ENCODE measurements at regions not wholly inside any gene's neighbourhood (a gene's known extent, or its start where the extent isn't known, plus 50 kb on each side); places are given as distances from the start of the nearest gene placed in this dataset.
"Not testable (repeated sequence)": the region's sequence is repeated elsewhere in the genome, so short reads cannot be mapped to it uniquely, and the experiment has no call there.

GRCh38 chr15:62407962-62408361 lies 242.9 kb upstream of the C2CD4B start:
- DNase-seq: no peak

- no peak for DNase-seq
These were observed 244.4 kb upstream of the C2CD4B start for GRCh38 chr15:62409466-62409865.

- DNase-seq: no peak
These were observed 247.6 kb upstream of the C2CD4B start for GRCh38 chr15:62412686-62413085.

GRCh38 chr15:62413153-62413552 lies 248.1 kb upstream of the C2CD4B start:
- peak; percentile 39 for DNase-seq

GRCh38 chr15:62413786-62414185 lies 248.7 kb upstream of the C2CD4B start:
- no peak for DNase-seq

- DNase-seq: no peak
These were observed 250.4 kb upstream of the C2CD4B start for GRCh38 chr15:62415498-62415897.

- DNase-seq: no peak
These were observed 251.4 kb upstream of the C2CD4B start for GRCh38 chr15:62416526-62416925.

GRCh38 chr15:62417439-62417838 lies 252.4 kb upstream of the C2CD4B start:
- no peak for DNase-seq

GRCh38 chr15:62418496-62418895 lies 253.4 kb upstream of the C2CD4B start:
- DNase-seq: not testable (repeated sequence)

- no peak for DNase-seq
These were observed 254.1 kb upstream of the C2CD4B start for GRCh38 chr15:62419192-62419591.

- DNase-seq: peak; percentile 31
These were observed 255.3 kb upstream of the C2CD4B start for GRCh38 chr15:62420371-62420770.

- no peak for DNase-seq
These were observed 256.2 kb upstream of the C2CD4B start for GRCh38 chr15:62421289-62421688.

- DNase-seq: no peak
These were observed 261.4 kb upstream of the C2CD4B start for GRCh38 chr15:62426387-62426956.

- no peak for DNase-seq
These were observed 263.2 kb upstream of the C2CD4B start for GRCh38 chr15:62428259-62428658.

- DNase-seq: no peak
These were observed 263.9 kb upstream of the C2CD4B start for GRCh38 chr15:62428851-62429598.

- DNase-seq: no peak
These were observed 265.0 kb upstream of the C2CD4B start for GRCh38 chr15:62430056-62430455.

- DNase-seq: no peak
These were observed 265.5 kb upstream of the C2CD4B start for GRCh38 chr15:62430552-62430951.

GRCh38 chr15:62431008-62431797 lies 266.1 kb upstream of the C2CD4B start:
- DNase-seq: no peak

GRCh38 chr15:62431817-62432216 lies 266.7 kb upstream of the C2CD4B start:
- no peak for DNase-seq

GRCh38 chr15:62432702-62433398 lies 267.8 kb upstream of the C2CD4B start:
- DNase-seq: no peak

GRCh38 chr15:62436235-62436634 lies 271.1 kb upstream of the C2CD4B start:
- no peak for DNase-seq

GRCh38 chr15:62437753-62438152 lies 272.7 kb upstream of the C2CD4B start:
- no peak for DNase-seq
